ENCODE measurements at regions not wholly inside any gene's neighbourhood (a gene's known extent, or its start where the extent isn't known, plus 50 kb on each side); places are given as distances from the start of the nearest gene placed in this dataset.

GRCh38 chr6:144583614-144583954 is 298.4 kb downstream of the UTRN start:
- TF ChIP-seq CTCF (IDR thresholded peaks at IDR 0.05) (no peak), POLR2A (IDR thresholded peaks at IDR 0.05) (no peak)
